AML-193 (cell line): ENCODE measurements at regions not wholly inside any gene's neighbourhood (a gene's known extent, or its start where the extent isn't known, plus 50 kb on each side); places are given as distances from the start of the nearest gene placed in this dataset.
"Not testable (repeated sequence)": the region's sequence is repeated elsewhere in the genome, so short reads cannot be mapped to it uniquely, and the experiment has no call there.

Experiments used
- DNase-seq, 2 experiments: peaks; one replicate each; lab custom pipeline; 2025; lab: John Stamatoyannopoulos, UW

- DNase-seq, result no peak
These were observed 185.8 kb upstream of the UBE3A start for GRCh38 chr15:25624504-25625177.

- no peak for DNase-seq
These were observed 184.9 kb upstream of the UBE3A start for GRCh38 chr15:25623708-25624107.

DNA sequence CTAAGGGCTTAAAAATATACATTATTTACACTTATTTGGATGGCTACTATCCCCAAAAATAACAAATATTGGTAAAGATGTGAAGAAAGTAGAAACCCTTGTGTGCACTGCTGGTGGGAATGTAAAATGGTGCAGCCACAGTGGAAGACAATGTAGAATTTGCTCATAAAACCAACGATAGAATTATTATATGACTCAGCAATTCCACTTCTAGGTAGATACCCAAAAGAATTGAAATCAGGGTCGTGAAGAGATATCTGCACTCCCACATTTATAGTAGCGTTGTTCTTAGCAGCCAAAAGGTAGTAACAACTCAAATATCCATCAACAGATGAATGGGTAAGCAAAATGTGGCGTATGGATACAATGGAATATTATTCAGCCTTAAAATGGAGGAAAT is 181.6 kb upstream of the UBE3A start:
- DNase-seq, result no peak

- no peak for DNase-seq
These were observed 180.9 kb upstream of the UBE3A start for GRCh38 chr15:25619761-25620160.

- no peak for DNase-seq
These were observed 180.3 kb upstream of the UBE3A start for GRCh38 chr15:25619076-25619475.

DNA sequence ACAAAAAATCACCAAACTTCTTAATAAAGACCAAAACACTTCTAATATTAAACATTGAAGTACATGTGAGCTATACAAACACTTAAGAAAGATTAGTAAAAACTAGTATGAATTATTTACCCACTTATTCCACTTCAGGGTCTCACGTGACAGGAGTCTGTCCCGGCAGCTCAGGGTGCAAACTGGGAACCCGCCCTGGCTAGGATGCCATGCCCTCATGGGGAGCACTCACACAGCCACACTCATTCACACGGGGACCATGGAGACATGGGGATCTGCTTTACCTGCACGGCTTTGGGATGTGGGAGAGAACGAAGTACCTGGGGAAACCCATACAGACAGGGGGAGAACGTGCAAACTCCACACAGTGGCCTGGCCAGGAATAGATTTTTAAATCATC is 179.3 kb upstream of the UBE3A start:
- no peak for DNase-seq

DNA sequence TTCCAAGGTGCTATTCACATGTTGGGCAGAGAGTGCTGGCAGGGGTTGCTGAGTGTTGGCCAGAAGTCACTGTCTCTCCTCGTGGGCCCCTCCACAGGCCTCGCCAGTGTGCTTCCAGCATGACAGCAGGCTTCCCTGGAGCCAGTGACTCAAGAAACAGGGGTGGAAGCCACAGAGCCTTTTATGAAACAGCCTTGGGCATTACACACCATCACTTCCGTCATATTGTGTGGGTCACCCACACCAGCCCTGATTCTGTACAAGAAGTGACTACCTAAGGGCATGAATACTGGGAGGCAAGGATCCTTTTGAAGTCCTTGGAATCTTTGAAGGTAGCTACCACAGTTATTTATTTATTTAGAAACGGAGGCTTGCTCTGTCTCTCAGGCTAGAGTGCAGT is 177.6 kb upstream of the UBE3A start:
- DNase-seq, result no peak

GRCh38 chr15:25613134-25613533 is 174.3 kb upstream of the UBE3A start:
- no peak for DNase-seq

- DNase-seq, result no peak
These were observed 172.8 kb upstream of the UBE3A start for GRCh38 chr15:25611603-25612002.

DNA sequence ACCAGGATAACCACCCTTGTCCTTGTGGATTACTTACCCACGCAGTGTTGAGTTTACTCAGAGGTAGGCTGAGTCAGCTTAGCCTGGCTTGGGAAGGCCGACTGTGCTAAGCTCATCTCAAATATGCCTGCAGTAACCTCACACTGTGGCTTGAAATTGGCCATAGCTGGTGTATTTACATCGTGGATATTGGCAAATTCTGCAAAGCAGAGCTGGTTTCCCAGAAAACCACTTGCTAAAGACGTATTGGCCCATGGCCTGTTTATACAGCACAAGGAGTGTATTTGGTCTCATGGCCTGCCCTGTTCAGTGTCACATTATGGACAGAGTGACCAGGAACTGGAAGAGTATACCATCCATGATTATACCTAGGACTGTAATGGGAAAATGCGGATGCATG is 170.5 kb upstream of the UBE3A start:
- no peak for DNase-seq

- DNase-seq, result no peak
These were observed 170.1 kb upstream of the UBE3A start for GRCh38 chr15:25608926-25609325.

DNA sequence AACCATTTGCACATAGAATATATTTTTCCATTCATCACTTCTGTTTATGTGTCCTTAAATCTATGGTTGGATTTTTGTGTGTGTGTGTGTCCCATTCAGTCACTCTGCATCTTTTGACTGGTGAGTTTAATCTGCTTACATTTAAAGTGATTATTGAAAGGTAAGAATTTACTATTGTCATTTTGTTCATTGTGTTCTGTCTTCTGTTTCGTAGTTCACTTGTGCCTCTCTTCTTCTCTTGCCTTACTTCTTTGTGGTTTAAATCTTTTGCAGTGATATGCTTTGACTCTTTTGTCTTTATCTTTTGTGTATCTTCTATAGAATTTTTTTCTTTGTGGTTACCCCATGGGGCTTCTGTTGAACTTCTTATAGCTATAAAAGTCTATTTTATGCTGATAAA is 166.3 kb upstream of the UBE3A start:
- no peak for DNase-seq

- DNase-seq, result no peak
These were observed 161.9 kb upstream of the UBE3A start for GRCh38 chr15:25600751-25601150.

GRCh38 chr15:25597571-25597970 is 158.7 kb upstream of the UBE3A start:
- DNase-seq, result no peak

DNA sequence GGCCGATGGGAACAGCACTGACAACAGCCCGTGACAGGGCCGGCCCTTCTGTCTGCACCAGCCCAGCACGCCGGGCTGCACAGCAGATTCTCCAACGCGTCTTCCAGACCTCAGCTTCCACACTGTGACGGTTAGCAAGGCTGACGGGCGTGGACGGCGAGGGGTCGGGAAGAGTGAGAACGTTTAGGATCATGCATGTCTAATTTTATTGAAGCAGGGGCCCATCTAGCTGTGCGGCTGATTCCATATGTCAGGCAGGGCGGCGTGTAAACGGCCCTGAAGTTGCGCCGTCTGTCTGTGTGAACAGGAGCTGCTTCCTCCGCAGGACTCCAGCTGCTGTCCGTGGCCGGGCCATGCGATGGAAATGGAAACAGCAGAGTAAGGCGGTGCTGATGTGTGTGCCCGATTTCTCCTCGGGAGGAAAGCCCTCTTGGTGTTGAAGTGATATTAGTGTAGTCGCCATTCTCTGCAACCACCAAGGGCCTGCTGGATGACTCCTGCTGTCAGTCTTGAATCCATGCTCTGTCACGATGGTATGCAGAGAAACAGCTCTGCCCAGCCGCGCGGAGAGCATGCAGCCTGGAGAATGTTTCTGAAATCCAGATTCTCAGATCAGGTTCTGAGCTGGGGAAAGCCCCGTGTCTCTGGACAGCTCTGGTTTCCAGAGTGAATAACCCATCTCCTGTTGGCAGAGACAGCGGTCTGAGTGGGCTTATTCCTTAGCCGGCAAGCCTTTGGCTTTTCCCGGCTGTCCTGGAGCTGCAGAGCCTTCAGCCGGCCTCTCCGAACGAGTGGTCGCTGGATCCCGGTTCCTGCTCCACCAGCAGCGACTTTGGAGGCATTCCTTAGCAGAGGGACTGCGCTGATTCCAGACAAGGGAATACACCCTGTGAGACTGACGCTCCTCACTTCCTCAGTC is 158.1 kb upstream of the UBE3A start:
- DNase-seq, result no peak

DNA sequence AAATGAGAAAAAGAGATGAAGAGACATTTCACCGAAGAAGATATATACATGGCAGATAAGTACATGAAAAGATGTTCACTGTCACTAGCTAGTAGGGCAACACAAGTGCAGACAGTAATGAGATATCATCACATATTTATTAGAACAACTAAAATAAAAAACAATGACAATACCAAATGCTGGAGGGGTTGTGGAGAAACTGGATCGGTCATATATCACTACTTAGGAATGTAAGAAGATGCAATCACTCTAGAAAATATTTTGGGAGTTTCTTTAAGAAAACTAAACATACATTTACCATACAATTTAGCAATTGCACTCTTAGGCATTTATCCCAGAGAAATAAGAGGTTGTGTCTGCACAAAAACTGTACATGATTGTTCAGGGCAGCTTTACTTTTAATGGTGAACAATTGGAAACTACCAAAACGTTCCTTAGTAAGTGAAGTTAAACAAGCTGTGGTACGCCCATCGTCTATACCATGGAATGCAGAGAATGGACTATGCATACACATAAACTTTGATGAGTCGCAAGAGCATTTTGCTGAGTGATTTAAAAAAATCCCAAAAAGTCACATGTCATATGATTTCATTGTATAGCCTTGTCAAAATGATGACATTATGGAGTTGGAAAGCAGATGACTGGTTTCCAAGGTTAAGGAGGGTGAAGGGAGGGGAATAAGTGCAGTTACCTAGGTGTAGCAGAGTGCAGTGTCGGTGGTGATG is 149.0 kb upstream of the UBE3A start:
- no peak for DNase-seq

- DNase-seq, result no peak
These were observed 144.1 kb upstream of the UBE3A start for GRCh38 chr15:25582886-25583285.

- no peak for DNase-seq
These were observed 140.3 kb upstream of the UBE3A start for GRCh38 chr15:25579127-25579526.

DNA sequence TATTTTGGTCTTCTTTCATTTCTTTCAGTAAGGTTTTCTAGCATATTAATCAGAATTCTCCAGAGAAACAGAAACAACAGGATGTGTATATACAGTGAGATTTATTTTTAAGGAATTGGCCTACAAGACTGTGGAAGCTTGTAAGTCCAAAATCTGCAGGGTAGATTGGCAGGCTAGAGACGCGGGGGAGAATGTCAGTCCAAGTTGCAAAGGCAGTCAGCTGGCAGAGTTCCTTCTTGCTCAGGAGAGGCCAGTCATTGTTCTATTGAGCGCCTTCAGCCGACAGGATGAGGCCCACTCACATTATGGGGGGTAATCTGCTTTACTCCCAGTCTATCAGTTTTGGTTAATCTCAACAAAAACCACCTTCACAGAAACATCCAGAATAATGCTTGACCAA is 133.4 kb upstream of the UBE3A start:
- no peak for DNase-seq

DNA sequence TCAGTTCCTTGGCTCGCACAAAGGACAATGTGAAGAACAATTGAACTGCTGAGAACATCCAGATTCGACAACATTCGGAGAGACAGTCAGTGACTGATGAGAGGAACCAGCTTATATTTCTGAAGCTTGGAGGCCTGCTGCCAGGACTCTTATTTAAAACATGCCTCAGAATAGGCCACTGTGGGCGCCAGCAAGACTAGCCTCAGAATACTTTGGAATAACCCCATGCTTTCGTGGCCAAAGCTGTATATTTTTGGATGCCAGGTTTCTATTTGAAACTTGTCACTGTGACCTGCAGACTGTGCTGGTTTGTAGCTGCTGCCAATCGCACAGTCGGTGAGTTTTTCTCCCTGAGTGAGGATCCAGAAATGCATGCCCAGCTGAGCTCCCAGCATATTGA is 129.9 kb upstream of the UBE3A start:
- no peak for DNase-seq

GRCh38 chr15:25566545-25566944 is 127.7 kb upstream of the UBE3A start:
- DNase-seq, result not testable (repeated sequence)

DNA sequence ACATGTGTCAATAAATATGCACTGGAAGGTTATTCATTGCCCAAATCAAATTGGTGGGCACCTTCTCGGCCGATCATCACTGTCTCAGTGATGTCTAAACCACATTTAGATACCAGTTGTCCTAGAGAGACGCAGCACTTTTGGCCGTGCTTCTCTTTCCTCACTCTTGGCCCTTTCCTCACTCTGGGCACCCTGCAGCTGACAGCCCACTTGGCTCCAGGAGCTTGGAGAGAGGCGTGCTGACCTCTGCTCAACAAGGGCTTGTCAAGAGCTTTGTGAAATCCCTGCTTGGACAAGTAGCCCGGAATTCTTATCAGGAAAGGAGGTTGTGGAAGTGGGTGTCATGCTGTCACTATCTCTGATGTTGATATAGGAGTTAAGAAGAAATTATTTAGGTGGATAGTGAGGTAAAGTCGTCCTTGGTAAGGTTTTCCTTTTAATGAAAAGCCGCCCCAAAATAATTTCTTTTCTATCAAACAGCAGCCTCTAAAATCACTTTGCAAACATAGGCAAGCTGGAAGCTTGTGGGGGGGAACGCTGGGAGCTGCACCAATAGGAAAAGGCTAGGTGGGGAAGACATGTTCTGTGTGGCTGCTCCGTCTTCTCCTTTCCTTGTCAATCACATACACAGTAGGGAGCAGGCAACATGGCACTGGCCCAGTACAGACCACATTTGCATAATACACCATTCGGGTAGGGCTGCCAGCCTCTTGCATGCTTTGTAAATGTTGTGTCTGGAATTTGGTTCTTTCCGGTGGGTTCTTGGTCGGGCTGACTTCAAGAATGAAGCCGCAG is 126.8 kb upstream of the UBE3A start:
- no peak for DNase-seq
